GM23338 (cell line): ENCODE measurements at regions not wholly inside any gene's neighbourhood (a gene's known extent, or its start where the extent isn't known, plus 50 kb on each side); places are given as distances from the start of the nearest gene placed in this dataset.

Source experiments
- EZH2 ChIP-seq: fragments of 200-600 bp; sonication (generic); IDR thresholded peaks from one replicate; pipeline ENCODE4 v1.8.0; 2017; ENCODE audit warnings: antibody characterized with exemption, mild to moderate bottlenecking, low read depth; ENCODE audit not compliant: unreplicated experiment
- NANOG ChIP-seq: IDR thresholded peaks from 2 replicates; pipeline ENCODE4 v1.6.1; 2016; ENCODE audit warnings: antibody characterized with exemption, borderline replicate concordance
- POLR2AphosphoS5 ChIP-seq: IDR thresholded peaks from 2 replicates; pipeline ENCODE4 v1.6.1; 2016; ENCODE audit warnings: antibody characterized with exemption, low read depth
- ZNF331 ChIP-seq: fragments of 250-450 bp; sonication (Bioruptor Pico); IDR thresholded peaks from 2 replicates; pipeline ENCODE4 v1.5.0; 2020; ENCODE audit warnings: low read depth, mild to moderate bottlenecking, moderate library complexity
- TF ChIP-seq, protein P1 (sequence below), 2 experiments: fragments of 200-600 bp in 1 of 2; sonication (generic) in 1 of 2; conservative IDR thresholded peaks; 2 replicates each; pipeline versions ENCODE4 v1.5.1 to v1.6.1; 2016 to 2017; ENCODE audit warnings: antibody characterized with exemption in 2 of 2, low read depth in 2 of 2, mild to moderate bottlenecking in 2 of 2, moderate library complexity in 1 of 2

DNA sequence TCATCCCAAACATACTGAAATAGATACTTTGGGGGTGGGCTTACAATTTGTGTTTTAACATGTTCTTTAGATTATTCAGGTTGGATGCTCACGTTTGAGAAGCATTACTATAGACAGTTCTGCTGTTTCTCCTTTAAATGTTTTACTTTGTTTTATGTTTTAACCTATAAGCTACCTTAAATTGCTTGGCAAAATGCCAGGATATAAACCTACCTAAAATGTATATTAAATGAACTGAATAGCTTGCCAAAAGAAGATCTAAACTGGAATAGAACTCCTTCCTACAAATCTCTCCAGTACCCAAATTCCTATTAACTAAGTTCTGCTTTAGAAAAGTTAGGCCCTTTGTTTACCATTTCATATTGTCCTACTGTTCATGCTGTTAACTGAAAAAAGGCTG lies 124.4 kb downstream of the TBX22 start:
- TF ChIP-seq, protein P1, sequence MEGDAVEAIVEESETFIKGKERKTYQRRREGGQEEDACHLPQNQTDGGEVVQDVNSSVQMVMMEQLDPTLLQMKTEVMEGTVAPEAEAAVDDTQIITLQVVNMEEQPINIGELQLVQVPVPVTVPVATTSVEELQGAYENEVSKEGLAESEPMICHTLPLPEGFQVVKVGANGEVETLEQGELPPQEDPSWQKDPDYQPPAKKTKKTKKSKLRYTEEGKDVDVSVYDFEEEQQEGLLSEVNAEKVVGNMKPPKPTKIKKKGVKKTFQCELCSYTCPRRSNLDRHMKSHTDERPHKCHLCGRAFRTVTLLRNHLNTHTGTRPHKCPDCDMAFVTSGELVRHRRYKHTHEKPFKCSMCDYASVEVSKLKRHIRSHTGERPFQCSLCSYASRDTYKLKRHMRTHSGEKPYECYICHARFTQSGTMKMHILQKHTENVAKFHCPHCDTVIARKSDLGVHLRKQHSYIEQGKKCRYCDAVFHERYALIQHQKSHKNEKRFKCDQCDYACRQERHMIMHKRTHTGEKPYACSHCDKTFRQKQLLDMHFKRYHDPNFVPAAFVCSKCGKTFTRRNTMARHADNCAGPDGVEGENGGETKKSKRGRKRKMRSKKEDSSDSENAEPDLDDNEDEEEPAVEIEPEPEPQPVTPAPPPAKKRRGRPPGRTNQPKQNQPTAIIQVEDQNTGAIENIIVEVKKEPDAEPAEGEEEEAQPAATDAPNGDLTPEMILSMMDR (conservative IDR thresholded peaks at IDR 0.05; ENCODE audit: low read depth in 2 of 2), result no peak
- TF ChIP-seq ZNF331 (CRISPR knock-in tag) (no peak), NANOG (no peak), EZH2 (no peak), POLR2AphosphoS5 (no peak)
